Kidney (tissue), 13 donors: ENCODE measurements at regions not wholly inside any gene's neighbourhood (a gene's known extent, or its start where the extent isn't known, plus 50 kb on each side); places are given as distances from the start of the nearest gene placed in this dataset.

ENCODE experiments used
- DNase-seq, 5 donors: peaks; one replicate each; pipeline ENCODE4 v3.0.0-alpha.2; 2013 to 2020
- FAIRE-seq: peaks from 2 replicates; lab custom pipeline; 2012; peaks lifted over from hg19 to GRCh38; lab: Jason Lieb, UNC
- H3K27ac ChIP-seq, 2 donors: one replicate each; pipeline ENCODE4 v1.7.0; 2013; ENCODE audit warnings: low read depth in 2 of 2, low read length in 2 of 2, inconsistent platforms in 1 of 2
- H3K27me3 ChIP-seq: one replicate; pipeline ENCODE4 v1.7.1; 2013; ENCODE audit warnings: low read length, inconsistent platforms; ENCODE audit not compliant: control insufficient read depth, insufficient read depth
- H3K36me3 ChIP-seq, 3 donors: one replicate each; pipeline versions ENCODE4 v1.7.0 to v1.7.1; 2013; ENCODE audit warnings: low read length in 3 of 3, control low read depth in 1 of 3, inconsistent platforms in 1 of 3; ENCODE audit not compliant: insufficient read depth in 3 of 3, control insufficient read depth in 2 of 3
- H3K4me1 ChIP-seq, 3 donors: one replicate each; pipeline versions ENCODE4 v1.7.0 to v1.7.1; 2013; ENCODE audit warnings: low read length in 3 of 3, inconsistent platforms in 1 of 3, low read depth in 1 of 3; ENCODE audit not compliant: control insufficient read depth in 2 of 3, insufficient read depth in 2 of 3
- H3K4me3 ChIP-seq, 3 donors: one replicate each; pipeline versions ENCODE4 v1.7.0 to v1.8.1; 2013; ENCODE audit warnings: low read length in 3 of 3, control low read depth in 1 of 3, inconsistent platforms in 1 of 3
- H3K9ac ChIP-seq, 3 donors: one replicate each; pipeline versions ENCODE4 v1.7.0 to v1.7.1; 2013; ENCODE audit warnings: low read length in 3 of 3, control low read depth in 1 of 3, inconsistent platforms in 1 of 3
- H3K9me3 ChIP-seq, 3 donors: one replicate each; pipeline versions ENCODE4 v1.7.0 to v1.7.1; 2013; ENCODE audit warnings: low read length in 3 of 3, control low read depth in 1 of 3, inconsistent platforms in 1 of 3; ENCODE audit not compliant: control insufficient read depth in 2 of 3, insufficient read depth in 1 of 3
- intact Hi-C: fragments of 100-400 bp; cut with DNase I; formaldehyde crosslinking; loops from one replicate; pipeline ENCODE4 v1.11.1; 2022
- TF ChIP-seq, protein P1 (sequence below): IDR thresholded peaks from 3 replicates; pipeline ENCODE4 v1.5.1; 2012; ENCODE audit warnings: mild to moderate bottlenecking, moderate library complexity, borderline replicate concordance; ENCODE audit not compliant: insufficient read depth; ENCODE audit errors: extremely low read depth
- donor health status: control.
- donor health status: control.
- donor health status: control.
- donor health status: control.
- donor health status: control.
- donor health status: DM: yes; HTN: yes; CAD: no.
- donor health status: Normal renal cell carcinoma (clear cell type).

DNA sequence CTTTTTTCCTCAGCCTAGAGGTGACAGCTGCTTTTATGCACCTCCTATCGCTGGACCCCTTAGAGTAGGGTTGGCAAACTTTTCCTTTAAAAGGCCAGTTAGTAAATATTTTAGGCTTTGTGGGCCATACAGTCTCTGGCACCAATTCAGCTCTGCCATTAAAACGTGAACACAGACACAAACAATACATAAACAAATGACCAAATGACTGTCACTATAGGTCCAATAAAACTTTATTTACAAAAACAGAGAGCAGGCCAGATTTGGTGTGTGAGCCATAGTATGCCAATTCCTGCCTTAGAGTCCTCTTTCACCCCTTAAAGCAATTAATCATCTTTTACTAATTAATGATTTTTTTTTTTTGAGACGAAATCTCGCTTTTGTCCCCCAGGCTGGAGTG, 61.1 kb upstream of the RPS13 start:
- H3K9ac ChIP-seq: no peak overlapping the region
- H3K36me3 ChIP-seq: peaks cover 0 to 12% (median 2%) of the 10 kb centered on the region in 3 donors
- no peak for FAIRE-seq
- no peaks in the 10 kb centered on the region for H3K9me3 ChIP-seq
- H3K4me3 ChIP-seq: no peak overlapping the region
- intact Hi-C loops: no loop called here
- H3K4me1 ChIP-seq: no peaks in the 10 kb centered on the region
- H3K27ac ChIP-seq: no peak overlapping the region
- no peak for DNase-seq
- TF ChIP-seq, protein P1, sequence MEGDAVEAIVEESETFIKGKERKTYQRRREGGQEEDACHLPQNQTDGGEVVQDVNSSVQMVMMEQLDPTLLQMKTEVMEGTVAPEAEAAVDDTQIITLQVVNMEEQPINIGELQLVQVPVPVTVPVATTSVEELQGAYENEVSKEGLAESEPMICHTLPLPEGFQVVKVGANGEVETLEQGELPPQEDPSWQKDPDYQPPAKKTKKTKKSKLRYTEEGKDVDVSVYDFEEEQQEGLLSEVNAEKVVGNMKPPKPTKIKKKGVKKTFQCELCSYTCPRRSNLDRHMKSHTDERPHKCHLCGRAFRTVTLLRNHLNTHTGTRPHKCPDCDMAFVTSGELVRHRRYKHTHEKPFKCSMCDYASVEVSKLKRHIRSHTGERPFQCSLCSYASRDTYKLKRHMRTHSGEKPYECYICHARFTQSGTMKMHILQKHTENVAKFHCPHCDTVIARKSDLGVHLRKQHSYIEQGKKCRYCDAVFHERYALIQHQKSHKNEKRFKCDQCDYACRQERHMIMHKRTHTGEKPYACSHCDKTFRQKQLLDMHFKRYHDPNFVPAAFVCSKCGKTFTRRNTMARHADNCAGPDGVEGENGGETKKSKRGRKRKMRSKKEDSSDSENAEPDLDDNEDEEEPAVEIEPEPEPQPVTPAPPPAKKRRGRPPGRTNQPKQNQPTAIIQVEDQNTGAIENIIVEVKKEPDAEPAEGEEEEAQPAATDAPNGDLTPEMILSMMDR: no peak
- H3K27me3 ChIP-seq: no peaks in the 10 kb centered on the region

DNA sequence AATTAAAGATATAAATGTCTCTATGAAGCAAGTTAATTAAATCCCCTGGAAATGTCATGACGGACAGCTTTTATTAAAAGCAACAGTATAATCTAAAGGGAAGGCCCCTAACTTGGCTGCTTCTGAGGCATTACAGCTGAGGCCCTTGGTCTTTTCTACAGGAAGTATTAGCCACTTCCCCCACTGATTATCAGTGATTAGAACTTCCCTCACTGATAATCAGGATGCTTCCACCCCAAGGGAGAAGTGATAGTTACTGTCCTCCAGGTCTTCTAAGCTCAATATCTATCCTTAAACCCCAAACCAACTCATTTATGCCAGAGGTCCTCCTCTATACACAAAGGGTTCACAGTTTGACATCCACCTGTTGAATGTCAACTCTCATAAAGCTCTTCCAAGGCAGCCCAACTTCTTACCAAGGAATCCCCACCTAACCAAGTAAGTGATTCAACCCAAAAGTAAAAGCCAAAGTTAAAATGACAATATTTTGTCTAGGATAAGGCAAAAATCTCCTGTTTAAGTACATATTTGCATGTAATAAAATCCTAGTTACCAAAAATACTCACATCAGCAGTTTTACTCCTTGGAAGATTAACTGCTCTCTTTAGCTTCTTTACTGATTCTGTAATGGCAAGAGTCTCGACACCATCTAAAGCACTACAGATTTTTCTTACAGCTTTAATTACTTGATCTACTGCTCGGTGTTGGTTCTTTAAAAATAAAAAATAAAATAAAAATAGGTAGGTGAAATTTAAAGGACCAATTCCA, 58.6 kb upstream of the RPS13 start:
- FAIRE-seq (no peak), DNase-seq (no peak)
- intact Hi-C loops: no loop called here
- Histone ChIP-seq H3K4me1 (no peaks in the 10 kb centered on the region), H3K9me3 (no peaks in the 10 kb centered on the region), H3K27me3 (no peaks in the 10 kb centered on the region), H3K4me3 (no peak overlapping the region), H3K27ac (no peak overlapping the region), H3K36me3 (peaks cover 2 to 12% (median 3%) of the 10 kb centered on the region in 3 donors), H3K9ac (no peak overlapping the region)
- TF ChIP-seq, protein P1: no peak

DNA sequence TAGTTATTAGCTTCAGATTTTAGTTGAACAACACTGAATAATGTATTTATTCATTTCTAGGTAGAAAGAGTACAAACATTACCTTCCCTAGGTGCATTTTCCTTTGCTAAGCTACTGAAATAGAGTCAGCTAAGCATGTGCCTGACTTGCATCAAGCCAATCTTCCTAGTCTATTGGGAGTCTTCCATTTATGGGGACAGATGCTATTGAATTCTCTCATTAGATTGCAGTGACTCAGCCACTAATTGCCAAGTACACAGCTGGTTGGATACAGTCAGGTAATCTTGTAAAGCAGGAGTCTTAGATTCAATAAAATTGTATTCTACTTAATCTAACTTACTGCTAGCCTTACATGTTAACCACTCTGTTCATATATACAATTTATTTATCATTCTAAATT, 55.2 kb upstream of the RPS13 start:
- DNase-seq (no peak), FAIRE-seq (no peak)
- TF ChIP-seq, protein P1: no peak
- H3K36me3 ChIP-seq: peaks cover 0 to 23% (median 3%) of the 10 kb centered on the region in 3 donors
- H3K9ac ChIP-seq: no peak overlapping the region
- intact Hi-C loops: no loop called here
- no peak overlapping the region for H3K4me3 ChIP-seq
- H3K27ac ChIP-seq: no peak overlapping the region
- H3K4me1 ChIP-seq: no peaks in the 10 kb centered on the region
- H3K27me3 ChIP-seq: no peaks in the 10 kb centered on the region
- H3K9me3 ChIP-seq: no peaks in the 10 kb centered on the region
